Neural cell (in vitro differentiated cells): ENCODE measurements at regions not wholly inside any gene's neighbourhood (a gene's known extent, or its start where the extent isn't known, plus 50 kb on each side); places are given as distances from the start of the nearest gene placed in this dataset.

Experiments used
- H2AFZ ChIP-seq: fragments of 200-600, 300-800 bp; sonication (generic), shearing (Covaris generic); 2 replicates; pipeline ENCODE4 v1.6.0; 2014; ENCODE audit warnings: low read depth, mild to moderate bottlenecking, antibody characterized with exemption, low read length, moderate library complexity
- H3F3A ChIP-seq: fragments of 200-600 bp; shearing (Covaris generic); 2 replicates; pipeline ENCODE4 v1.6.1; 2016; ENCODE audit warnings: mild to moderate bottlenecking, moderate library complexity, mixed read lengths, antibody characterized with exemption, low read length; ENCODE audit not compliant: insufficient read depth, poor library complexity, severe bottlenecking
- H3K27ac ChIP-seq: fragments of 200-600, 300-800 bp; sonication (generic), shearing (Covaris generic); 2 replicates; pipeline ENCODE4 v1.5.1; 2014; ENCODE audit warnings: mild to moderate bottlenecking, low read length, moderate library complexity
- H3K27me3 ChIP-seq: fragments of 300-800, 200-600 bp; sonication (generic), shearing (Covaris generic); 2 replicates; pipeline ENCODE4 v1.6.0; 2014; ENCODE audit warnings: mild to moderate bottlenecking, low read depth, low read length, moderate library complexity; ENCODE audit not compliant: insufficient read depth
- H3K36me3 ChIP-seq: fragments of 300-800, 200-600 bp; sonication (generic), shearing (Covaris generic); 2 replicates; pipeline ENCODE4 v1.5.1; 2014; ENCODE audit warnings: mild to moderate bottlenecking, antibody characterized with exemption, low read length, moderate library complexity; ENCODE audit not compliant: insufficient read depth
- H3K4me2 ChIP-seq: fragments of 300-800, 200-600 bp; sonication (generic), shearing (Covaris generic); 2 replicates; pipeline ENCODE4 v1.6.0; 2014; ENCODE audit warnings: mild to moderate bottlenecking, low read length
- H3K4me3 ChIP-seq: fragments of 300-800, 200-600 bp; sonication (generic), shearing (Covaris generic); 2 replicates; pipeline ENCODE4 v1.5.1; 2014; ENCODE audit warnings: mild to moderate bottlenecking, low read length, moderate library complexity
- H3K79me2 ChIP-seq: fragments of 200-600 bp; shearing (Covaris generic); replicated peaks from 2 replicates; pipeline ENCODE4 v1.6.0; 2014; ENCODE audit warnings: mild to moderate bottlenecking, low read length, moderate library complexity; ENCODE audit not compliant: insufficient read depth
- H3K9ac ChIP-seq: fragments of 300-800, 200-600 bp; sonication (generic), shearing (Covaris generic); 2 replicates; pipeline ENCODE4 v1.6.1; 2016; ENCODE audit warnings: mild to moderate bottlenecking, low read length, mixed read lengths
- H3K9me2 ChIP-seq: fragments of 200-600 bp; shearing (Covaris generic); 2 replicates; pipeline ENCODE4 v1.6.1; 2016; ENCODE audit warnings: mild to moderate bottlenecking, low read length, mixed read lengths; ENCODE audit not compliant: insufficient read depth
- H3K9me3 ChIP-seq: fragments of 200-600, 300-800 bp; sonication (generic), shearing (Covaris generic); 2 replicates; pipeline ENCODE4 v1.6.1; 2016; ENCODE audit warnings: mild to moderate bottlenecking, mixed run types, low read length, moderate library complexity, mixed read lengths
- H4K20me1 ChIP-seq: fragments of 200-600 bp; shearing (Covaris generic); 2 replicates; pipeline ENCODE4 v1.6.1; 2016; ENCODE audit warnings: mild to moderate bottlenecking, mixed run types; ENCODE audit not compliant: insufficient read depth
- CTCF ChIP-seq: fragments of 450-650 bp; IDR thresholded peaks from 2 replicates; pipeline ENCODE4 v1.5.1; 2014; ENCODE audit warnings: antibody characterized with exemption, mild to moderate bottlenecking, moderate library complexity; ENCODE audit not compliant: poor library complexity, severe bottlenecking
- EP300 ChIP-seq: fragments of 450-650 bp; conservative IDR thresholded peaks from 2 replicates; pipeline ENCODE4 v1.6.1; 2014; ENCODE audit warnings: antibody characterized with exemption, mild to moderate bottlenecking, moderate library complexity; ENCODE audit not compliant: poor library complexity, severe bottlenecking
- EZH2 ChIP-seq: fragments of 200-600, 300-800 bp; shearing (Covaris generic), sonication (generic); IDR thresholded peaks from 2 replicates; pipeline ENCODE4 v1.6.1; 2014; ENCODE audit warnings: antibody characterized with exemption, low read length, borderline replicate concordance, mild to moderate bottlenecking; ENCODE audit not compliant: insufficient read depth, poor library complexity, severe bottlenecking
- MXI1 ChIP-seq: fragments of 450-650 bp; conservative IDR thresholded peaks from 2 replicates; pipeline ENCODE4 v1.6.1; 2014; ENCODE audit warnings: antibody characterized with exemption, mild to moderate bottlenecking; ENCODE audit not compliant: poor library complexity, severe bottlenecking
- POLR2AphosphoS5 ChIP-seq: IDR thresholded peaks from 2 replicates; pipeline ENCODE4 v1.6.1; 2012
- RAD21 ChIP-seq: fragments of 450-650 bp; conservative IDR thresholded peaks from 2 replicates; pipeline ENCODE4 v1.6.1; 2014; ENCODE audit warnings: antibody characterized with exemption, mild to moderate bottlenecking, moderate library complexity
- REST ChIP-seq: IDR thresholded peaks from 2 replicates; pipeline ENCODE4 v1.6.1; 2012; ENCODE audit warnings: borderline replicate concordance
- SMC3 ChIP-seq: fragments of 450-650 bp; conservative IDR thresholded peaks from 2 replicates; pipeline ENCODE4 v1.6.1; 2014; ENCODE audit warnings: antibody characterized with exemption, mild to moderate bottlenecking, moderate library complexity; ENCODE audit not compliant: poor library complexity
- TAF1 ChIP-seq: IDR thresholded peaks from 2 replicates; pipeline ENCODE4 v1.6.1; 2012; ENCODE audit warnings: low read depth

- H2AFZ ChIP-seq, result no peak overlapping the region
- H3K27me3 ChIP-seq, result no peaks in the 10 kb centered on the region
- no peaks in the 10 kb centered on the region for H3F3A ChIP-seq
- H3K9ac ChIP-seq, result no peak overlapping the region
- no peaks in the 10 kb centered on the region for H3K9me3 ChIP-seq
- no peak overlapping the region for H3K27ac ChIP-seq
- H3K9me2 ChIP-seq, result no peaks in the 10 kb centered on the region
- H4K20me1 ChIP-seq, result no peaks in the 10 kb centered on the region
- H3K79me2 ChIP-seq, result no peaks in the 10 kb centered on the region
- no peak overlapping the region for H3K4me3 ChIP-seq
- TF ChIP-seq CTCF, result no peak
- no peak for TF ChIP-seq EP300
- no peak for TF ChIP-seq RAD21
- TF ChIP-seq SMC3, result no peak
- no peak for TF ChIP-seq EZH2
- no peak overlapping the region for H3K4me2 ChIP-seq
- H3K36me3 ChIP-seq, result no peaks in the 10 kb centered on the region
These were observed 450.8 kb upstream of the BOD1L1 start for GRCh38 chr4:14078326-14078725.

- H3K9me2 ChIP-seq, result no peaks in the 10 kb centered on the region
- H3K4me2 ChIP-seq, result no peak overlapping the region
- H3K9me3 ChIP-seq, result no peaks in the 10 kb centered on the region
- H3K79me2 ChIP-seq, result no peaks in the 10 kb centered on the region
- TF ChIP-seq REST, result no peak
- no peak for TF ChIP-seq POLR2AphosphoS5
- no peak for TF ChIP-seq TAF1
- TF ChIP-seq EP300, result no peak
- H3K36me3 ChIP-seq, result no peaks in the 10 kb centered on the region
- H3K27ac ChIP-seq, result no peak overlapping the region
- H3K4me3 ChIP-seq, result no peak overlapping the region
- no peak overlapping the region for H3K9ac ChIP-seq
- no peaks in the 10 kb centered on the region for H4K20me1 ChIP-seq
- H2AFZ ChIP-seq, result no peak overlapping the region
- H3F3A ChIP-seq, result no peaks in the 10 kb centered on the region
- H3K27me3 ChIP-seq, result no peaks in the 10 kb centered on the region
These were observed 452.1 kb upstream of the BOD1L1 start for GRCh38 chr4:14079601-14080000.

GRCh38 chr4:14083150-14083549, 455.6 kb upstream of the BOD1L1 start:
- no peak overlapping the region for H2AFZ ChIP-seq
- H3K27me3 ChIP-seq, result no peaks in the 10 kb centered on the region
- H3K27ac ChIP-seq, result no peak overlapping the region
- no peaks in the 10 kb centered on the region for H3F3A ChIP-seq
- TF ChIP-seq MXI1 (no peak), EZH2 (no peak), POLR2AphosphoS5 (no peak), RAD21 (no peak), REST (no peak), SMC3 (no peak), EP300 (no peak), CTCF (no peak), TAF1 (no peak)
- no peaks in the 10 kb centered on the region for H3K79me2 ChIP-seq
- H3K9me3 ChIP-seq, result no peaks in the 10 kb centered on the region
- no peak overlapping the region for H3K4me2 ChIP-seq
- no peaks in the 10 kb centered on the region for H3K9me2 ChIP-seq
- H3K9ac ChIP-seq, result no peak overlapping the region
- H4K20me1 ChIP-seq, result no peaks in the 10 kb centered on the region
- H3K4me3 ChIP-seq, result no peak overlapping the region
- no peaks in the 10 kb centered on the region for H3K36me3 ChIP-seq
